H9 (cell line): ENCODE measurements at regions not wholly inside any gene's neighbourhood (a gene's known extent, or its start where the extent isn't known, plus 50 kb on each side); places are given as distances from the start of the nearest gene placed in this dataset.

Source experiments
- DNase-seq: peaks from one replicate; pipeline ENCODE4 v3.0.0-alpha.2; 2017
- H2AFZ ChIP-seq: one replicate; pipeline ENCODE4 v1.6.1; 2013; ENCODE audit warnings: mild to moderate bottlenecking, low read length, control low read depth, moderate library complexity
- H2AK5ac ChIP-seq: 2 replicates; pipeline ENCODE4 v1.6.1; 2013; ENCODE audit warnings: low read length, control low read depth, mixed read lengths; ENCODE audit not compliant: insufficient read length
- H2BK120ac ChIP-seq: one replicate; pipeline ENCODE4 v1.6.1; 2013; ENCODE audit warnings: low read depth, mild to moderate bottlenecking, low read length, control low read depth, inconsistent platforms; ENCODE audit not compliant: poor library complexity, severe bottlenecking
- H2BK12ac ChIP-seq: 2 replicates; pipeline ENCODE4 v1.6.1; 2013; ENCODE audit warnings: low read length, control low read depth, mixed read lengths, low read depth; ENCODE audit not compliant: insufficient read length
- H2BK15ac ChIP-seq: 2 replicates; pipeline ENCODE4 v1.6.1; 2013; ENCODE audit warnings: low read depth, low read length, control low read depth
- H2BK20ac ChIP-seq: one replicate; pipeline ENCODE4 v1.6.1; 2013; ENCODE audit warnings: low read depth, mild to moderate bottlenecking, low read length, control low read depth, inconsistent platforms; ENCODE audit not compliant: poor library complexity, severe bottlenecking
- H2BK5ac ChIP-seq: 2 replicates; pipeline ENCODE4 v1.6.1; 2013; ENCODE audit warnings: low read length, control low read depth, mixed read lengths; ENCODE audit not compliant: insufficient read length
- H3K14ac ChIP-seq: 2 replicates; pipeline ENCODE4 v1.6.1; 2013; ENCODE audit warnings: low read length, control low read depth; ENCODE audit not compliant: insufficient read depth
- H3K18ac ChIP-seq: 2 replicates; pipeline ENCODE4 v1.6.1; 2013; ENCODE audit warnings: low read depth, mild to moderate bottlenecking, mixed read lengths, low read length, control low read depth; ENCODE audit not compliant: insufficient read length
- H3K23ac ChIP-seq: 2 replicates; pipeline ENCODE4 v1.6.1; 2013; ENCODE audit warnings: low read length, control low read depth, mixed read lengths, low read depth; ENCODE audit not compliant: insufficient read length
- H3K23me2 ChIP-seq: 2 replicates; pipeline ENCODE4 v1.6.1; 2013; ENCODE audit warnings: low read depth, mild to moderate bottlenecking, mixed read lengths, low read length, control low read depth; ENCODE audit not compliant: insufficient read length, poor library complexity, severe bottlenecking
- H3K27ac ChIP-seq: 2 replicates; pipeline ENCODE4 v1.5.1; 2013; ENCODE audit warnings: low read length, control low read depth, mixed read lengths, low read depth; ENCODE audit not compliant: insufficient read length
- H3K27me3 ChIP-seq: 2 replicates; pipeline ENCODE4 v1.6.1; 2013; ENCODE audit warnings: low read length, control low read depth, inconsistent platforms; ENCODE audit not compliant: insufficient read depth
- H3K4ac ChIP-seq: 2 replicates; pipeline ENCODE4 v1.6.1; 2013; ENCODE audit warnings: low read depth, mild to moderate bottlenecking, control low read depth, inconsistent platforms, low read length, moderate library complexity
- H3K4me1 ChIP-seq: 2 replicates; pipeline ENCODE4 v1.6.1; 2013; ENCODE audit warnings: low read length, control low read depth, inconsistent platforms; ENCODE audit not compliant: insufficient read depth
- H3K4me2 ChIP-seq: 2 replicates; pipeline ENCODE4 v1.6.1; 2013; ENCODE audit warnings: low read length, control low read depth, mixed read lengths; ENCODE audit not compliant: insufficient read length, insufficient read depth
- H3K56ac ChIP-seq: 2 replicates; pipeline ENCODE4 v1.6.1; 2013; ENCODE audit warnings: low read depth, mild to moderate bottlenecking, mixed read lengths, low read length, control low read depth; ENCODE audit not compliant: insufficient read length
- H3K79me1 ChIP-seq: 2 replicates; pipeline ENCODE4 v1.6.1; 2013; ENCODE audit warnings: low read depth, mild to moderate bottlenecking, moderate library complexity, low read length, control low read depth, inconsistent platforms; ENCODE audit not compliant: insufficient read depth, poor library complexity, severe bottlenecking
- H3K79me2 ChIP-seq: 2 replicates; pipeline ENCODE4 v1.6.1; 2013; ENCODE audit warnings: low read length, control low read depth, inconsistent platforms; ENCODE audit not compliant: insufficient read depth
- H3K9ac ChIP-seq: 2 replicates; pipeline ENCODE4 v1.6.1; 2013; ENCODE audit warnings: low read length, control low read depth, mixed read lengths; ENCODE audit not compliant: insufficient read length; ENCODE audit errors: extremely low read depth
- H3K9me3 ChIP-seq: one replicate; pipeline ENCODE4 v1.6.1; 2013; ENCODE audit warnings: low read depth, low read length, inconsistent platforms; ENCODE audit not compliant: control insufficient read depth
- H3T11ph ChIP-seq: one replicate; pipeline ENCODE4 v1.6.1; 2013; ENCODE audit warnings: mild to moderate bottlenecking, low read length, control low read depth, inconsistent platforms
- H4K20me1 ChIP-seq: one replicate; pipeline ENCODE4 v1.6.1; 2013; ENCODE audit not compliant: control insufficient read depth, insufficient read length, insufficient read depth
- H4K5ac ChIP-seq: 2 replicates; pipeline ENCODE4 v1.6.1; 2013; ENCODE audit warnings: low read depth, mild to moderate bottlenecking, mixed read lengths, low read length, control low read depth; ENCODE audit not compliant: insufficient read length
- H4K8ac ChIP-seq: replicated peaks from 2 replicates; pipeline ENCODE4 v1.6.1; 2013; ENCODE audit warnings: low read length, control low read depth, mixed read lengths, low read depth; ENCODE audit not compliant: insufficient read length
- H4K91ac ChIP-seq: 2 replicates; pipeline ENCODE4 v1.6.1; 2013; ENCODE audit warnings: low read depth, mild to moderate bottlenecking, moderate library complexity, mixed read lengths, low read length, control low read depth; ENCODE audit not compliant: insufficient read length
- H3K27ac Mint-ChIP-seq, 3 experiments: 2 replicates in 2 of 3; 3 replicates in 1 of 3; pipeline ENCODE4 v1.8.0; 2020 to 2021; ENCODE audit warnings: mixed read lengths in 3 of 3, mild to moderate bottlenecking in 1 of 3, moderate library complexity in 1 of 3
- H3K27me3 Mint-ChIP-seq: 2 replicates; pipeline ENCODE4 v1.8.0; 2021; ENCODE audit warnings: low read depth, mild to moderate bottlenecking, moderate library complexity, mixed read lengths
- H3K36me3 Mint-ChIP-seq, 3 experiments: 2 replicates in 2 of 3; 3 replicates in 1 of 3; pipeline ENCODE4 v1.8.0; 2020 to 2021; ENCODE audit warnings: low read depth in 3 of 3, mixed read lengths in 3 of 3; ENCODE audit not compliant: insufficient read depth in 1 of 3
- H3K4me1 Mint-ChIP-seq, 2 experiments: 2 replicates each; pipeline ENCODE4 v1.8.0; 2020; ENCODE audit warnings: mixed read lengths in 2 of 2
- H3K4me3 Mint-ChIP-seq, 2 experiments: 2 replicates in 1 of 2; 3 replicates in 1 of 2; pipeline ENCODE4 v1.8.0; 2020 to 2021; ENCODE audit warnings: mild to moderate bottlenecking in 2 of 2, mixed read lengths in 2 of 2, moderate library complexity in 1 of 2
- H3K9me3 Mint-ChIP-seq, 2 experiments: 2 replicates in 1 of 2; 3 replicates in 1 of 2; pipeline ENCODE4 v1.8.0; 2020; ENCODE audit warnings: mild to moderate bottlenecking in 2 of 2, mixed read lengths in 2 of 2, moderate library complexity in 1 of 2
- WGBS: extraction: QIAGEN DNeasy Blood & Tissue Kit; methylation state at CpG from one replicate; pipeline ENCODE4 v1.1.7; 2013; ENCODE audit warnings: missing lambda C conversion rate, low lambda C conversion rate, mixed read lengths; ENCODE audit not compliant: insufficient read length; ENCODE audit errors: extremely low coverage; 5-methylcytosine and 5-hydroxymethylcytosine counted together
- TF ChIP-seq, protein P1 (sequence below): fragments of 200-600 bp; sonication (generic); conservative IDR thresholded peaks from 3 replicates; pipeline ENCODE4 v1.8.0; 2021; ENCODE audit warnings: antibody characterized with exemption, mild to moderate bottlenecking

DNA sequence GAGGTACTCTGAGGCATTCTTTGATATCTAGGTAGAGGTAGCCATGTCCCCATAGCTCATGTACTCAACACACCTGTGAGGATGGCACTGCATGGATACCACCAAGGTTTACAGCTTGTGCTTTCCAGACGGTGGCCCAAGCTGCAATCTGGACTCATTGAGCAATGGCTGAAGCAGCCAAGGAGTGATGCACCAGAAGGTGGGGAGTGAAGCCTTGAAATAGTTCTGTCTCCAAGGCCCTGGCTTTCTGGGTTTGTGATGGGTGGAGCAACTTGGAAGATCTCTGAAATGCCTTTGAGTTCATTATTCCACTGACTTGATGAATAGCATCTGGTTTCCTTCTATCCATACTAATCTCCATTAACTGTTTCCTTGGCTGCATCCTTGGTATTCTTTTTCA, 290.0 kb upstream of the NOVA1 start:
- Mint-ChIP-seq H3K27ac (no peak overlapping the region), H3K4me1 (no peaks in the 10 kb centered on the region), H3K36me3 (peaks cover 0 to 5% (median 3%) of the 10 kb centered on the region in 3 experiments; a peak in 2 of 7 replicates), H3K9me3 (peaks cover 12 to 13% of the 10 kb centered on the region in 2 experiments), H3K27me3 (no peaks in the 10 kb centered on the region), H3K4me3 (no peak overlapping the region)
- no peak overlapping the region for H3K56ac ChIP-seq
- H2AK5ac ChIP-seq, result no peak overlapping the region
- H3K14ac ChIP-seq, result no peak overlapping the region
- TF ChIP-seq, protein P1, sequence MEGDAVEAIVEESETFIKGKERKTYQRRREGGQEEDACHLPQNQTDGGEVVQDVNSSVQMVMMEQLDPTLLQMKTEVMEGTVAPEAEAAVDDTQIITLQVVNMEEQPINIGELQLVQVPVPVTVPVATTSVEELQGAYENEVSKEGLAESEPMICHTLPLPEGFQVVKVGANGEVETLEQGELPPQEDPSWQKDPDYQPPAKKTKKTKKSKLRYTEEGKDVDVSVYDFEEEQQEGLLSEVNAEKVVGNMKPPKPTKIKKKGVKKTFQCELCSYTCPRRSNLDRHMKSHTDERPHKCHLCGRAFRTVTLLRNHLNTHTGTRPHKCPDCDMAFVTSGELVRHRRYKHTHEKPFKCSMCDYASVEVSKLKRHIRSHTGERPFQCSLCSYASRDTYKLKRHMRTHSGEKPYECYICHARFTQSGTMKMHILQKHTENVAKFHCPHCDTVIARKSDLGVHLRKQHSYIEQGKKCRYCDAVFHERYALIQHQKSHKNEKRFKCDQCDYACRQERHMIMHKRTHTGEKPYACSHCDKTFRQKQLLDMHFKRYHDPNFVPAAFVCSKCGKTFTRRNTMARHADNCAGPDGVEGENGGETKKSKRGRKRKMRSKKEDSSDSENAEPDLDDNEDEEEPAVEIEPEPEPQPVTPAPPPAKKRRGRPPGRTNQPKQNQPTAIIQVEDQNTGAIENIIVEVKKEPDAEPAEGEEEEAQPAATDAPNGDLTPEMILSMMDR, result no peak
- H3T11ph ChIP-seq, result no peak overlapping the region
- no peak overlapping the region for H3K27ac ChIP-seq
- H3K4ac ChIP-seq, result no peak overlapping the region
- H3K18ac ChIP-seq, result no peak overlapping the region
- no peak for DNase-seq
- WGBS, result no CpG with 5 or more reads among the region's 1 CpG
- H4K5ac ChIP-seq, result no peak overlapping the region
- no peaks in the 10 kb centered on the region for H3K79me2 ChIP-seq
- no peaks in the 10 kb centered on the region for H3K23me2 ChIP-seq
- no peaks in the 10 kb centered on the region for H3K27me3 ChIP-seq
- H3K79me1 ChIP-seq, result no peaks in the 10 kb centered on the region
- H2BK120ac ChIP-seq, result no peak overlapping the region
- H3K23ac ChIP-seq, result peak overlapping the region; percentile 52
- no peak overlapping the region for H2BK20ac ChIP-seq
- H2BK15ac ChIP-seq, result no peak overlapping the region
- H2BK5ac ChIP-seq, result no peak overlapping the region
- H2AFZ ChIP-seq, result no peak overlapping the region
- H3K4me1 ChIP-seq, result no peaks in the 10 kb centered on the region
- H3K9ac ChIP-seq, result no peak overlapping the region
- no peak overlapping the region for H4K8ac ChIP-seq
- no peak overlapping the region for H3K4me2 ChIP-seq
- H4K91ac ChIP-seq, result no peak overlapping the region
- no peak overlapping the region for H2BK12ac ChIP-seq
- no peaks in the 10 kb centered on the region for H3K9me3 ChIP-seq
- H4K20me1 ChIP-seq, result no peaks in the 10 kb centered on the region
